ENCODE measurements at regions not wholly inside any gene's neighbourhood (a gene's known extent, or its start where the extent isn't known, plus 50 kb on each side); places are given as distances from the start of the nearest gene placed in this dataset.

DNA sequence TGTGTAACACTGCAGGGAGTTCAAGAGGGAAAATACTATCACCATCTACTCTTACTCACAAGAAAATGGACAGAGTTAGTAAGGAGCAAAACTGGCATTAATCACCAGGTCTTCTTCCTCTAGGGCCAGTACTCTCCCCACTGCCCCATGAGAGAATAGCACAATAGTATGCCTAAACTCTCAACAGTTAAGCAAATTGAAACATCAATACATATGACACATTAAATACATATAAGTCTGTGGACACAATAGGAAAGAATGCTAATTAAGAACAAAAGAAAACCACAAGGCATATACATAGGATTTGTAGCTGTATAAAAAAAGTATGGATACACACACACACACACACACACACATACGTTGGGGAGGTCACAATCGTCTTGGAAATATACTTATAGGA is 197.9 kb upstream of the BDNF start:
- TF ChIP-seq, protein P1, sequence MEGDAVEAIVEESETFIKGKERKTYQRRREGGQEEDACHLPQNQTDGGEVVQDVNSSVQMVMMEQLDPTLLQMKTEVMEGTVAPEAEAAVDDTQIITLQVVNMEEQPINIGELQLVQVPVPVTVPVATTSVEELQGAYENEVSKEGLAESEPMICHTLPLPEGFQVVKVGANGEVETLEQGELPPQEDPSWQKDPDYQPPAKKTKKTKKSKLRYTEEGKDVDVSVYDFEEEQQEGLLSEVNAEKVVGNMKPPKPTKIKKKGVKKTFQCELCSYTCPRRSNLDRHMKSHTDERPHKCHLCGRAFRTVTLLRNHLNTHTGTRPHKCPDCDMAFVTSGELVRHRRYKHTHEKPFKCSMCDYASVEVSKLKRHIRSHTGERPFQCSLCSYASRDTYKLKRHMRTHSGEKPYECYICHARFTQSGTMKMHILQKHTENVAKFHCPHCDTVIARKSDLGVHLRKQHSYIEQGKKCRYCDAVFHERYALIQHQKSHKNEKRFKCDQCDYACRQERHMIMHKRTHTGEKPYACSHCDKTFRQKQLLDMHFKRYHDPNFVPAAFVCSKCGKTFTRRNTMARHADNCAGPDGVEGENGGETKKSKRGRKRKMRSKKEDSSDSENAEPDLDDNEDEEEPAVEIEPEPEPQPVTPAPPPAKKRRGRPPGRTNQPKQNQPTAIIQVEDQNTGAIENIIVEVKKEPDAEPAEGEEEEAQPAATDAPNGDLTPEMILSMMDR (IDR thresholded peaks at IDR 0.05): no peak
- TF ChIP-seq POLR2A (IDR thresholded peaks at IDR 0.05): no peak

Data from testis (tissue), 2 donors.